ENCODE measurements at regions not wholly inside any gene's neighbourhood (a gene's known extent, or its start where the extent isn't known, plus 50 kb on each side); places are given as distances from the start of the nearest gene placed in this dataset.

DNA sequence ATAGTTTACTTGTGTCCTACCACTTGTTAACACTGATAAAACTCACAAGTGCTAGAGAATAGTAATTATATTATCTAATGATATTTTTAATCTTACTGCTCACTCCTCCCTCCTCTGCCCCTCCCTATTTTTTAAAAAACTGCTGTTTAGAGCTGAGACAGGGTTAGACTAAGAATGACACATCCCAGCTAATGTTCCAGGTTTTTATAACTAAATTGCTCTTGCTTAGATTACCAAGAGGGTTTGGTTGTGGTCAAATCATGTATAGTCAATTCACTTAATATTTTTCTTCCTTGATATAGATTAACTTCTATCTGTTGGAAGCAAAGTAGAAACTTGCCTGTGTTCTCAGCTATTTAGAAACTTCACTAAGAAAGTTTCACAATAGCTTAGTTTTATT lies 60.2 kb downstream of the ATOH1 start:
- TF ChIP-seq EZH2 (IDR thresholded peaks at IDR 0.05; ENCODE audit: insufficient read depth, poor library complexity, severe bottlenecking) (no peak), EZH2phosphoT487 (IDR thresholded peaks at IDR 0.05; ENCODE audit: insufficient read depth, low read depth) (no peak)

All from GM23248 (cell line).